ENCODE measurements at regions not wholly inside any gene's neighbourhood (a gene's known extent, or its start where the extent isn't known, plus 50 kb on each side); places are given as distances from the start of the nearest gene placed in this dataset.

DNA sequence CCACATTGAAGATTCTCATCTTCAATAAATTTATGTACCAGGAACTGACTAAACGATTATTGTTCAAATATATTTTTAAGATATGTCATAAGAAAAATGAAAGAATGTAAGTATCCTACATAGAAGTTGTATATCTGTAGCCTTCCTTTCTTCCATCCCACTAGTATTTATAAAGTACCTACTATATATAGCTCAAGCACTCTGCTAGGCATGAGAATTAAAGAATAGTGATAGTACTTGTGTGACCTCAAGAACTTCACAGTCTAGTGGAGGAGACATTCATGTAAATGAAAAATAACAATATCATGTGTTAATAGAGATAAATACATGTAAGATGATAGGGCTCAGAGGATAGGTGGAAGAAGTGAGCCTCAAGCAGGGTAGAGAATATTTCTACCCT lies 201.0 kb upstream of the HMHB1 start:
- Histone ChIP-seq H3K9ac (ENCODE audit: low read depth, low read length) (no peak overlapping the region), H3K36me3 (ENCODE audit: control insufficient read depth, insufficient read depth, low read length) (no peaks in the 10 kb centered on the region), H3K27me3 (ENCODE audit: control insufficient read depth, insufficient read depth, low read length) (no peaks in the 10 kb centered on the region), H3K9me3 (ENCODE audit: control insufficient read depth, insufficient read depth, low read length) (no peaks in the 10 kb centered on the region), H3K4me3 (ENCODE audit: low read depth, low read length) (no peak overlapping the region), H3K4me1 (ENCODE audit: control insufficient read depth, insufficient read depth, low read length) (no peaks in the 10 kb centered on the region)

GRCh38 chr5:143606043-143606752 lies 202.7 kb upstream of the NR3C1 start:
- Histone ChIP-seq H3K4me3 (ENCODE audit: low read depth, low read length) (no peak overlapping the region), H3K4me1 (ENCODE audit: control insufficient read depth, insufficient read depth, low read length) (no peaks in the 10 kb centered on the region), H3K9ac (ENCODE audit: low read depth, low read length) (no peak overlapping the region), H3K9me3 (ENCODE audit: control insufficient read depth, insufficient read depth, low read length) (no peaks in the 10 kb centered on the region), H3K36me3 (ENCODE audit: control insufficient read depth, insufficient read depth, low read length) (no peaks in the 10 kb centered on the region), H3K27me3 (ENCODE audit: control insufficient read depth, insufficient read depth, low read length) (no peaks in the 10 kb centered on the region)

GRCh38 chr5:143605403-143606005 lies 202.0 kb upstream of the NR3C1 start:
- Histone ChIP-seq H3K4me3 (ENCODE audit: low read depth, low read length) (no peak overlapping the region), H3K27me3 (ENCODE audit: control insufficient read depth, insufficient read depth, low read length) (no peaks in the 10 kb centered on the region), H3K9me3 (ENCODE audit: control insufficient read depth, insufficient read depth, low read length) (no peaks in the 10 kb centered on the region), H3K36me3 (ENCODE audit: control insufficient read depth, insufficient read depth, low read length) (no peaks in the 10 kb centered on the region), H3K4me1 (ENCODE audit: control insufficient read depth, insufficient read depth, low read length) (no peaks in the 10 kb centered on the region), H3K9ac (ENCODE audit: low read depth, low read length) (no peak overlapping the region)

DNA sequence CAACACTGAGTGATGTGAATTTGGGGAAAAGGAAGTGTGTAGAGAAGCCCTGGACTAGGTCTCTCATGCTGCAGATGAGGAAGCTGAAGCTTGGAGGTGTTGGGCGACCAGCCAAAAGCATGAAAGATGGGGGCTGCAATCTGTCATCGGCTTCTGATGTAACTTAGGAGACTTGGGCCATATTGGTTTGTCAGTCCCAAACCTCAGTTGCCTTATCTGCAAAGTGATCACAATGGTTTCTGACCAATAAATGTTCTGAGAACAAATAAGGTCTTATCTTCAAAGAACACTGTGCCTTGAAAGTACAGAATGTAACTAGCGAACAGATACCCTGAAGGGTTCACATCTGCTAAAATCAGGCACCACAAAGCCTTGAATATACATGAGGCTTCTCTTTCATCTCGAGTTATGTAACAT lies 198.4 kb upstream of the NR3C1 start:
- H3K9ac ChIP-seq (ENCODE audit: low read depth, low read length): no peak overlapping the region
- no peaks in the 10 kb centered on the region for H3K36me3 ChIP-seq (ENCODE audit: control insufficient read depth, insufficient read depth, low read length)
- H3K4me1 ChIP-seq (ENCODE audit: control insufficient read depth, insufficient read depth, low read length): no peaks in the 10 kb centered on the region
- H3K4me3 ChIP-seq (ENCODE audit: low read depth, low read length): no peak overlapping the region
- no peaks in the 10 kb centered on the region for H3K27me3 ChIP-seq (ENCODE audit: control insufficient read depth, insufficient read depth, low read length)
- no peaks in the 10 kb centered on the region for H3K9me3 ChIP-seq (ENCODE audit: control insufficient read depth, insufficient read depth, low read length)

DNA sequence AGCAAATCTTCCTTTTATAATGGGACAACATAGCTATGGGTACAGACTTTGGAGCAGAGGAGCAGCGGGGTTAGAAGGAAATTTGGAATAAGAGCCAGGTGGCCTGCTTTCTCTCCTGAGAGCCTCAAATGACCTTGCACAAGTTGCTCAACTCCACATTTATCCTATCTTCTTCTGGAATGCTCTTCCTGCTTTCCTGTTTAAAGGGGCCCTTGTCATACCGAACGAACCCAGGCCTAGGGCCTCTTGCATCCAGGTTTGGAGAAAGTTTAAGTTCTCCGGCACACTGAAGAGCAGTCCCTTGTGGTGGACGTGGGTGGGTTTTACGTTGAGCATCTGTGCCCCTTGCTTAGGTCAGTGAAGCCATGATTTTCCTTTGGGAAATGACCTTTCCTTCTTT lies 197.9 kb upstream of the NR3C1 start:
- Histone ChIP-seq H3K4me1 (ENCODE audit: control insufficient read depth, insufficient read depth, low read length) (no peaks in the 10 kb centered on the region), H3K36me3 (ENCODE audit: control insufficient read depth, insufficient read depth, low read length) (no peaks in the 10 kb centered on the region), H3K9ac (ENCODE audit: low read depth, low read length) (no peak overlapping the region), H3K27me3 (ENCODE audit: control insufficient read depth, insufficient read depth, low read length) (no peaks in the 10 kb centered on the region), H3K9me3 (ENCODE audit: control insufficient read depth, insufficient read depth, low read length) (no peaks in the 10 kb centered on the region), H3K4me3 (ENCODE audit: low read depth, low read length) (no peak overlapping the region)

DNA sequence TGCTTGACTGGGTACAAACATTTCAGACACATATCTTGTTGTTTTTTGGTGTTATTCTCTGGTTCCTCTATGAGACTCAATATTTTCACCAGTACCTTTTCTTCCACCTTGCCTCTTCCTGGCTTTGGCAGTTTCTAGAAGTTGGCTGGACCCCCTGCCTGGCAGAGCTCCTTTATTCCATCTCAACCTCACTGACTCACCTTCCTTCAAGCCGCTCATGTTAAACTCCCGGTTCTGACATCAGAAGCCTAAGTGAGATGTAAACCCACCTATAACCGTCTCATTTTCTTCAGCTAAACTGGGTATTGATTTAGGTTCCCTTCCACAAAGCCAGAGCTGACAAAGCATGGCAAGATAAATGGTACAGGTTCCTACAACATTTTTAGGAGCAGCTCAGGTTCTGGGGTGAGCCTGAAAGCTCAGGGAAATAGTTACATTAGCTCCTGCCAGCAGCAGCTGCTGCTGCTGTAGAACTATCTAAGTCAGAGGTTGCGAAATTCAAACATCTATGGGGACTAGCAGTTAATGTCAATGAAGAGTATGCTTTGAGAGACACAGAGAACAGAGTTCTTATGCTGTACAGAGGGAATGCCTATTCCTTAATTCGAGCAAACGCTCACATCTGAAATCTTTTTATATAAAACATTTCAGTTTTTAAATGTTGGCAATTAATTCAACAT lies 197.1 kb upstream of the NR3C1 start:
- Histone ChIP-seq H3K9ac (ENCODE audit: low read depth, low read length) (no peak overlapping the region), H3K36me3 (ENCODE audit: control insufficient read depth, insufficient read depth, low read length) (no peaks in the 10 kb centered on the region), H3K27me3 (ENCODE audit: control insufficient read depth, insufficient read depth, low read length) (no peaks in the 10 kb centered on the region), H3K4me3 (ENCODE audit: low read depth, low read length) (no peak overlapping the region), H3K9me3 (ENCODE audit: control insufficient read depth, insufficient read depth, low read length) (no peaks in the 10 kb centered on the region), H3K4me1 (ENCODE audit: control insufficient read depth, insufficient read depth, low read length) (no peaks in the 10 kb centered on the region)

- H3K4me3 ChIP-seq (ENCODE audit: low read depth, low read length): no peak overlapping the region
- H3K27me3 ChIP-seq (ENCODE audit: control insufficient read depth, insufficient read depth, low read length): no peaks in the 10 kb centered on the region
- H3K9ac ChIP-seq (ENCODE audit: low read depth, low read length): no peak overlapping the region
- H3K36me3 ChIP-seq (ENCODE audit: control insufficient read depth, insufficient read depth, low read length): no peaks in the 10 kb centered on the region
- peaks cover 3% of the 10 kb centered on the region for H3K4me1 ChIP-seq (ENCODE audit: control insufficient read depth, insufficient read depth, low read length)
- H3K9me3 ChIP-seq (ENCODE audit: control insufficient read depth, insufficient read depth, low read length): no peaks in the 10 kb centered on the region
These were observed 196.0 kb upstream of the NR3C1 start for GRCh38 chr5:143599474-143599873.

DNA sequence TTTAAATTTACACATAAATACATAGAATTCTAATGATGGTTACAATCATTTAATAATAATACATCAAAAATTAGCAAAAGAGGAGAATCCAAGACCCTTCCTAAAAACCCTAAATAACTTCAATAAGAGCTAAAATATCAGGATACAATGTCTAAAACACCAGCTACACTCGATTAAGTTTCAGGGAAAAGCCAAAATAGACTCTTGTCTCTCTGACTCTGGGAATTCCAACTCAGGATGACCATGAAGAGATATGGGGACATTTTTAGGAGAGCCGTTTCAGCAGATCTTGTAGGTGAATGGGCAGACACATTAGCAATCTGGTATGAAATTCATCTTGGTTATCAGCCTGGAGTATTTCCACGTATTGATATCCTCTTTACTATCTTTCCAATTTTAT lies 193.3 kb upstream of the NR3C1 start:
- no peaks in the 10 kb centered on the region for H3K36me3 ChIP-seq (ENCODE audit: control insufficient read depth, insufficient read depth, low read length)
- no peak overlapping the region for H3K9ac ChIP-seq (ENCODE audit: low read depth, low read length)
- no peak overlapping the region for H3K4me3 ChIP-seq (ENCODE audit: low read depth, low read length)
- no peaks in the 10 kb centered on the region for H3K9me3 ChIP-seq (ENCODE audit: control insufficient read depth, insufficient read depth, low read length)
- peaks cover 3% of the 10 kb centered on the region for H3K4me1 ChIP-seq (ENCODE audit: control insufficient read depth, insufficient read depth, low read length)
- no peaks in the 10 kb centered on the region for H3K27me3 ChIP-seq (ENCODE audit: control insufficient read depth, insufficient read depth, low read length)

GRCh38 chr5:143594902-143595818 lies 191.7 kb upstream of the NR3C1 start:
- Histone ChIP-seq H3K4me1 (ENCODE audit: control insufficient read depth, insufficient read depth, low read length) (peaks cover 3% of the 10 kb centered on the region), H3K9ac (ENCODE audit: low read depth, low read length) (peak overlapping the region; percentile 12), H3K27me3 (ENCODE audit: control insufficient read depth, insufficient read depth, low read length) (no peaks in the 10 kb centered on the region), H3K36me3 (ENCODE audit: control insufficient read depth, insufficient read depth, low read length) (no peaks in the 10 kb centered on the region), H3K4me3 (ENCODE audit: low read depth, low read length) (no peak overlapping the region), H3K9me3 (ENCODE audit: control insufficient read depth, insufficient read depth, low read length) (no peaks in the 10 kb centered on the region)

GRCh38 chr5:143593723-143594122 lies 190.2 kb upstream of the NR3C1 start:
- Histone ChIP-seq H3K4me1 (ENCODE audit: control insufficient read depth, insufficient read depth, low read length) (peaks cover 3% of the 10 kb centered on the region), H3K27me3 (ENCODE audit: control insufficient read depth, insufficient read depth, low read length) (no peaks in the 10 kb centered on the region), H3K9me3 (ENCODE audit: control insufficient read depth, insufficient read depth, low read length) (no peaks in the 10 kb centered on the region), H3K36me3 (ENCODE audit: control insufficient read depth, insufficient read depth, low read length) (no peaks in the 10 kb centered on the region), H3K9ac (ENCODE audit: low read depth, low read length) (no peak overlapping the region), H3K4me3 (ENCODE audit: low read depth, low read length) (no peak overlapping the region)

GRCh38 chr5:143592648-143593047 lies 189.2 kb upstream of the NR3C1 start:
- H3K9me3 ChIP-seq (ENCODE audit: control insufficient read depth, insufficient read depth, low read length): no peaks in the 10 kb centered on the region
- no peaks in the 10 kb centered on the region for H3K27me3 ChIP-seq (ENCODE audit: control insufficient read depth, insufficient read depth, low read length)
- H3K9ac ChIP-seq (ENCODE audit: low read depth, low read length): no peak overlapping the region
- no peak overlapping the region for H3K4me3 ChIP-seq (ENCODE audit: low read depth, low read length)
- peaks cover 3% of the 10 kb centered on the region for H3K4me1 ChIP-seq (ENCODE audit: control insufficient read depth, insufficient read depth, low read length)
- no peaks in the 10 kb centered on the region for H3K36me3 ChIP-seq (ENCODE audit: control insufficient read depth, insufficient read depth, low read length)
